NCI-H187 (cell line): ENCODE measurements at regions not wholly inside any gene's neighbourhood (a gene's known extent, or its start where the extent isn't known, plus 50 kb on each side); places are given as distances from the start of the nearest gene placed in this dataset.
"Not testable (repeated sequence)": the region's sequence is repeated elsewhere in the genome, so short reads cannot be mapped to it uniquely, and the experiment has no call there.

Experiments used
- DNase-seq, 2 experiments: peaks; one replicate each; lab custom pipeline; 2025; lab: John Stamatoyannopoulos, UW

- DNase-seq, result no peak
These were observed 1309.6 kb upstream of the RAG2 start for GRCh38 chr11:37907436-37908218.

DNA sequence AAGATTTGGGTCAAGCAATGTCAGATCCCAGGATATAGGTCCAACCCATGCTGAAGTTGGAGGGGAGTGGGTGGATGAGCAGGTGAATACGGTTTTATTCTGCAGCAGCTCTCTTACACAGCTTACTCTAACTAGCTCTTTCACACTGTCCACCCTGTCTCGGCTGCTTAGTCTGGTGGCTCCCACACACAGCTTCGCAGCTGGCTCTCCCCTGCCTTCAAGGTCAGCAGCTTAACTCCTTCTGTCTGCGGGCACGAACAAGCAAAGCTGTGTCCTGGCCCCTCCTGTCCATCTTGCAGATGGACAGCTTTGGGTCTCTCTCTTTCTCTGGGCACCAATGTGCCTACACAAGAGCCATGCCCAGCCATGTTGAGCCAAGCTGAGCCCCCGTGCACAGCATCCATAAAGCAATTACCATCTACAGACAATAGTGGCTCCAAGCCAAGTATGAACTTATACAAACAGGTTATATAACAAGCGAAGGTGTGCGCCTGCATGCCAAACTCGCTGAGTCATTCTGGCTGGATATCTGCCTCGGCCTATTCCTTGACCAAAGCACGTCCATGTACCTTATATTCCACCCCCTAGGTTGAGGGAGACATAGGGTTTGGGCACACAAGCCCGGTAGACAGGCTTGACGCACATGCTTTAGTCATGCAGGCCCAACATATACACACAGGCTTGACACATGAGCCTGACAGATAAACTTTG lies 1307.8 kb upstream of the RAG2 start:
- no peak for DNase-seq

DNA sequence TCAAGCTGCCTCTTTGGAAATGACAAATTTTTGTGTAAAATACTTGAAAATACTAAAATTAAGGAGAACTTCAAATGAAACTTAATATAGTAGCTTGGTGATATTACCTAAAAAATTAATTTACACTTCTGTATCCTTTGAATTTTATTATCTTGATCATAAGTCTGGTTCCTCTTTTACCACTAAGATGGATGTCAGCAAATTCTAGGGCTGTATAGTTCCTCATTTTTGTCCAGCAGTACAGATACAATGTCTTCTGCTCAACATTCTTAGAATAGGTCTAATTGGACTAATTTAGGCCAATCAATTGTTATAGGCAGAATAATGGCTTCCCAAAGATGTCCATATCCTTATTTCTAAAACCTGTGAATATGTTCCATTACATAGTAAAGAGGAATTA lies 1298.0 kb upstream of the RAG2 start:
- DNase-seq, result no peak

- DNase-seq, result no peak
These were observed 1283.7 kb upstream of the RAG2 start for GRCh38 chr11:37881741-37882140.

DNA sequence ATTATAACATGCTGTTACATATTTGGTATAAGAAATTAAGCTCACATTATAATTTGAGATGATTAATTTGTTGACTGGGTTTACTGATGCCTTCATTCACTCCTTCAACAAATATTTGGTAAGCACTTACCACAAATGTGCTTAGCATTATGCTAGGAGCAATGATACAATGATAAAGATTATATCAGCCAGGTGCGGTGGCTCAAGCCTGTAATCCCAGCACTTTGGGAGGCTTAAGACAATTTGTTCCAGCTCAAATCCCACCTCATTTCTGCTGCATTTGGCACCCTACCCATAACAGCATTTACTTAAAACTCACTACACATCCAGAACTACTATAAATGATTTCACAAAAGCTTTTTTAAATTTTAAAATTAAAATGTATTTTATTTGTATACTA lies 1263.6 kb upstream of the RAG2 start:
- DNase-seq, result no peak

- DNase-seq, result not testable (repeated sequence)
These were observed 1260.9 kb upstream of the RAG2 start for GRCh38 chr11:37858806-37859537.

DNA sequence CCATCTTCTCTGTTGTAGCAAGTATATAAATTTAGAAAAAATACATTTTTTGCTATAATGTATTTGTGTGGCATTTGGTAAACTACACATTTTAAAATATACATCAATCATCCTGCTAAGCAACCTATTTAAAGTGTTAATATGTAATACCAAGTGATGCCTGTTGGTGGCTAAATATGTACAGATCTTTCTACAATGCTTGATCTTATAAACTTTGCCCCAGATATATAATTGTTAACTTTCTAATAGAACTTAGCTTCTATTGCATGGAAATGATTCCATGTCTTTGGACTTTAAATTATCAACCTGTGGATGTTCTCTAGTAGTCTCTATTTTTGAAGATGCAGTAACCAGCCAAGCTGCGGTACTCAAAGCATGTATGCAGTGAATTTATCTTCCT lies 1260.4 kb upstream of the RAG2 start:
- DNase-seq, result no peak

DNA sequence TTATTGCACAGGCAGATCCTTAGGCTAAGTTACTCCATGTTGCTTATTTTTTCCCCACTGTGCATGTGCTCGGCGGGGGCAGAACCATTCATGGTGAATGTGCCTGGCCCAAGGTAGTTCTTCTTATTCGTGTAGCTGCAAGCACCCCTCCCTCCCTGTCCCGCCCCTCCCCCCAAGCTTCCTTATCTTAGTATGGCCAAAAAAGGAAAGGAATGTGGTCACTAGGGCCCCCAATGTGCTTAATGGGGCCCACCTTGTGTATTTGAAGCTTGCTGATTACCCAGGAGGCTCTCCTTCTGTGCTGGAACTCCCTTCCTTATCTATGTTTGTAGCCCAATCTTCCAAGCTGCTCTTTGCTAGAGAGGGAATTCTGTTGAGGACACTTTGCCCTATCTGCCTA lies 1259.7 kb upstream of the RAG2 start:
- DNase-seq, result no peak

DNA sequence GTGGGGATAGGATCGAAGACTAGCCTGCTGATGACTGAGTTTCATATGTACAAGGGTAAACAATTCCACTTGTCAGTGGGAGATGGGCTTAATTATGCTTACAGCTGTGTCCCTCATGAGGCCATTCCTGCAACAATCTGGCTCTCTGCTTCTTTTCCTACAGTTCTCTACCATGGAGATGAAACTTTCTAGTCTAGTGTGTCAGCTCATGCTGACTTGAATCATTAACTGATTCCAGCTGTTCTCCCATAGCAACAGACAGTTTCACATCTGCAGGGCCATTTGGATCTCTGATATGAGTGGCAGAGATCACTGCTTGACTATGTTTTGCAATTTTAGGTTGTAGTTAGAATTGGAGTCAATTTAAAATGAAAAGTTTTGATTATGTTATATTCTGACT lies 1251.7 kb upstream of the RAG2 start:
- no peak for DNase-seq

DNA sequence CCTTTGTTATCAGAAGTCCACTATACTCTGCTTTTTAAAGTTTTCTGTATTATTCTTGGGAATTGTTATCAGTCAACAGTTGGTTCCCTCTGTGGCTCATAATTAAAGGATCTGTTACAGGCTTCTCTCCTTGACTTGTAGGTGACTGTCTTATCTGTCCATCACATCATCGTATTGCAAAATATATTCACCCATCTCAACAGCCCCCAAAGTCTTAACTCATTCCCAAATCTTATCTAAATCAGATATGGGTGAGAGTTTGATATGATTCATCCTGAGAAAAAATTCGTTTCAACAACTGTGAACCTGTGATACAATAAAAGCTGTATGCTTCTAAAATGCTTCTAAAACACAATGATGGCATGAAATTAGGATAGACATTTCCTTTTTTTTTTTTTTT lies 1245.6 kb upstream of the RAG2 start:
- DNase-seq, result no peak

GRCh38 chr11:37841016-37841415 lies 1243.0 kb upstream of the RAG2 start:
- no peak for DNase-seq

DNA sequence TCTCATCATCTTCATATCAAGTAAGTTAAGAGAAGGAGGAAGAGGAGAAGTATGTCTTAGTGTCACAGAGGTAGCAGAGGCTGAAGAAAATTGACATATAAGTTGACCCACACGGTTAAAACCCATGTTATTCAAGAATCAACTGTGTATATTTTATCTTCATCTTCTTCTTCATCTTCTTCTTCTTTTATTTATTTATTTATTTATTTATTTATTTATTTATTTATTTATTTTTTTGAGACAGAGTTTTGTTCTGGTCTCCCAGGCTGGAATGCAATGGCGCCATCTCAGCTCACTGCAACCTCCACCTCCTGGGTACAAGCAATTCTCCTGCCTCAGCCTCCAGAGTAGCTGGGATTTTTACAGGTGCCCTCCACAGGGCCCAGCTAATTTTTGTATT lies 1242.3 kb upstream of the RAG2 start:
- DNase-seq, result not testable (repeated sequence)

DNA sequence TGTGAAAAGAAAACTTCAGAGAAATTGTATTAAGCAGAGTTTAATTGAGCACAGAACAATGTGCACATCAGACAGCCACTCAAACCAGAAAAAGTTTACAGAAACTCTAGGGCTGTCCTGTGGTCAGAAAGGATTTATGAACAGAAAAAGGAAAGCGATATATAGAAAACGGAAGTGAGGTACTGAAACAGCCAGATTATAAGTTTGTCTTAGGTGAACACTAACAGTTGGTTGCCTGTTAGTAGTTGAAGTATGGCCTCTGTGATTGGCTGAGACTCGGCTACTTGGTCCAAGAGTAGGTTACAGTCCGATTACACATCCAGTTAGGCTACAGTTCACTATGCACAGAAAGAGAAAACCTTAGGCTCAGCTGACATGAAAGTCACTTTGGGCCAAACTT lies 1232.5 kb upstream of the RAG2 start:
- no peak for DNase-seq

GRCh38 chr11:37817727-37818270 lies 1219.8 kb upstream of the RAG2 start:
- no peak for DNase-seq

DNA sequence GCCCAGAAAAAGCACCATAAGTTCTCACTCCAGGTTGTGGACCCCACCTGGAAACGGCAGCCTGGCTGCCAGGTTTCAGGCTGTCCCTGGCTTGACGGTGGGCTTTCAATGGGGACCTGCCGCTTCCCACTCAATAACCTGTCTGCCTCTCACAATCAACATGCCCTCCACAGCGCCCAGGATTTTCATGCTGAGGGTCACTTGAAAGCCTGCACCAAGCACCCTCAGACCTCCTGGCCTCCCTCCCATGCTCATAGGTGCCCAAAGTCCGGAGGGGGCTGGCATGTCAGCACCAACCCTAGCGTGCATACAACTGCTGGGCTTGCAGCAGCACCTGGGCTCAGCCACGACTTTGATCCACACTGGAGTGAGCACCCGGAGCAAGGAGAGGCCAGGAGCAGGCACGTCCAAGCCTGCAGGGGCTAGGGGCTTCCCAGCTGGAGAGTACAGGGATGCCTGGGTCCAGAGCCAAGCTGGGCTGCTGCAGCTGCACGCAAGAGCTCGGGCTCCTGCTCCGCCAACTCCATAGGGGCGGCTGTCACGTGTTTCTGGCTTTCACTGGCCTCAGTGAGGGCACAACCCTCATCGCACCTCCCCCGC lies 1214.3 kb upstream of the RAG2 start:
- no peak for DNase-seq

- DNase-seq, result no peak
These were observed 1213.3 kb upstream of the RAG2 start for GRCh38 chr11:37811349-37811748.

- DNase-seq, result no peak
These were observed 1206.6 kb upstream of the RAG2 start for GRCh38 chr11:37804666-37805065.

- no peak for DNase-seq
These were observed 1190.3 kb upstream of the RAG2 start for GRCh38 chr11:37788141-37788877.

DNA sequence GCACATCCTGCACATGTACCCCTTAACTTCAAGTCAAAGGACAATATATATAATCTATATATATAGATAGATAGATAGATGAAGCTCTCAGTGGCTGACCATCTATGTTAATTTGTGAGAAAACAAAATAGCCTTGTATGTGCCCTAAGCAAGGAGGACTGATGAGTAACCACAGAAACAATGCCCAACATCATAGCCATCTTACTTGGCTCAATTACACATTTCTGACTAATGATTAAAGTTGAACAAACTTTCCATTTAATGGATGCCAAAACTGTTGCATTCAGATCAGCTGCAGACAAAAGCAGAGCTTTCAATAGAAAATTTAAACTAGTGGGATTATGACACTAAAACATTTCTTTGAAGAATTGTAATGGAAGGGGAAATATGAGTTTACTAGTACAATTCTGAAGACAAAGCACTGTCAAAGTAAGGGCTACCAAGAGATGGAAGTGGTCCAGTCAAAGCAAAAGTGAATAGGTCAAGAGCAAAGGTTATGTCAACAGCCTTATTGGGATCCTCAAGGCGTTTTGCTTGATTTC lies 1188.2 kb upstream of the RAG2 start:
- DNase-seq, result no peak

DNA sequence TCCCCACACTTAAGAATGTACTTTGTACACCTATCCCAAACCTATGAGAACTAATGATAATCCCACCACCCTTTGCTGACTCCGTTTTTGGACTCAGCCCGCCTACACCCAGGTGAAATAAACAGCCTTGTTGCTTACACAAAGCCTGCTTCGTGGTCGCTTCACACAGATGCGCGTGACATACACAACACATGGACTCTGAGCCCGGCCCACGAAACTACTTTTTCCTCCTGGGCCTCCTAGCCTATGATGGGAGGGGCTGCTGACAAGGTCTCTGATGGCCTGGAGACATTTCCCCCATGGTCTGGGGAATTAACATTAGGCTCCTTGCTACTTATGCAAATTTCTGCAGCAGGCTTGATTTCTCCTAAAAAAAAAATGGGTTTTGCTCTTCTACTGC lies 1176.4 kb upstream of the RAG2 start:
- DNase-seq, result no peak

GRCh38 chr11:37770145-37770544 lies 1172.1 kb upstream of the RAG2 start:
- no peak for DNase-seq
